Progenitor cell of endocrine pancreas (in vitro differentiated cells): ENCODE measurements at regions not wholly inside any gene's neighbourhood (a gene's known extent, or its start where the extent isn't known, plus 50 kb on each side); places are given as distances from the start of the nearest gene placed in this dataset.
"Not testable (repeated sequence)": the region's sequence is repeated elsewhere in the genome, so short reads cannot be mapped to it uniquely, and the experiment has no call there.

Experiments used
- DNase-seq: peaks from one replicate; pipeline ENCODE4 v3.0.0; 2021; ENCODE audit warnings: low spot score; ENCODE audit not compliant: unreplicated experiment
- H3K27ac Mint-ChIP-seq: 2 replicates; pipeline ENCODE4 v1.8.0; 2021; ENCODE audit warnings: mild to moderate bottlenecking, moderate library complexity, mixed read lengths
- H3K27me3 Mint-ChIP-seq: 2 replicates; pipeline ENCODE4 v1.8.0; 2021; ENCODE audit warnings: mixed read lengths
- H3K36me3 Mint-ChIP-seq: 2 replicates; pipeline ENCODE4 v1.8.0; 2022; ENCODE audit warnings: mixed read lengths; ENCODE audit not compliant: insufficient read depth
- H3K4me1 Mint-ChIP-seq: 2 replicates; pipeline ENCODE4 v1.8.0; 2021; ENCODE audit warnings: low read depth, mixed read lengths
- H3K4me3 Mint-ChIP-seq: 2 replicates; pipeline ENCODE4 v1.8.0; 2021; ENCODE audit warnings: low read depth, mild to moderate bottlenecking, moderate library complexity, mixed read lengths
- H3K9me3 Mint-ChIP-seq: 2 replicates; pipeline ENCODE4 v1.8.0; 2021; ENCODE audit warnings: low read depth, mixed read lengths
- TF ChIP-seq, protein P1 (sequence below): fragments of 200-600 bp; sonication (generic); IDR thresholded peaks from one replicate; pipeline ENCODE4 v1.5.0; 2021; ENCODE audit warnings: antibody characterized with exemption, mild to moderate bottlenecking; ENCODE audit not compliant: unreplicated experiment

GRCh38 chr1:3998086-3998485, 98.0 kb upstream of the C1orf174 start:
- Mint-ChIP-seq H3K4me3 (no peak overlapping the region), H3K9me3 (no peaks in the 10 kb centered on the region), H3K27me3 (peaks cover 24% of the 10 kb centered on the region), H3K36me3 (no peaks in the 10 kb centered on the region), H3K27ac (no peak overlapping the region), H3K4me1 (no peaks in the 10 kb centered on the region)
- TF ChIP-seq, protein P1, sequence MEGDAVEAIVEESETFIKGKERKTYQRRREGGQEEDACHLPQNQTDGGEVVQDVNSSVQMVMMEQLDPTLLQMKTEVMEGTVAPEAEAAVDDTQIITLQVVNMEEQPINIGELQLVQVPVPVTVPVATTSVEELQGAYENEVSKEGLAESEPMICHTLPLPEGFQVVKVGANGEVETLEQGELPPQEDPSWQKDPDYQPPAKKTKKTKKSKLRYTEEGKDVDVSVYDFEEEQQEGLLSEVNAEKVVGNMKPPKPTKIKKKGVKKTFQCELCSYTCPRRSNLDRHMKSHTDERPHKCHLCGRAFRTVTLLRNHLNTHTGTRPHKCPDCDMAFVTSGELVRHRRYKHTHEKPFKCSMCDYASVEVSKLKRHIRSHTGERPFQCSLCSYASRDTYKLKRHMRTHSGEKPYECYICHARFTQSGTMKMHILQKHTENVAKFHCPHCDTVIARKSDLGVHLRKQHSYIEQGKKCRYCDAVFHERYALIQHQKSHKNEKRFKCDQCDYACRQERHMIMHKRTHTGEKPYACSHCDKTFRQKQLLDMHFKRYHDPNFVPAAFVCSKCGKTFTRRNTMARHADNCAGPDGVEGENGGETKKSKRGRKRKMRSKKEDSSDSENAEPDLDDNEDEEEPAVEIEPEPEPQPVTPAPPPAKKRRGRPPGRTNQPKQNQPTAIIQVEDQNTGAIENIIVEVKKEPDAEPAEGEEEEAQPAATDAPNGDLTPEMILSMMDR = no peak
- DNase-seq = no peak

- not testable (repeated sequence) for H3K27ac Mint-ChIP-seq, DNase-seq, H3K36me3 Mint-ChIP-seq, H3K4me3 Mint-ChIP-seq, H3K4me1 Mint-ChIP-seq, H3K9me3 Mint-ChIP-seq
- H3K27me3 Mint-ChIP-seq = peaks cover 20% of the 10 kb centered on the region
Measured at GRCh38 chr1:3999514-3999913, 99.4 kb upstream of the C1orf174 start.

DNA sequence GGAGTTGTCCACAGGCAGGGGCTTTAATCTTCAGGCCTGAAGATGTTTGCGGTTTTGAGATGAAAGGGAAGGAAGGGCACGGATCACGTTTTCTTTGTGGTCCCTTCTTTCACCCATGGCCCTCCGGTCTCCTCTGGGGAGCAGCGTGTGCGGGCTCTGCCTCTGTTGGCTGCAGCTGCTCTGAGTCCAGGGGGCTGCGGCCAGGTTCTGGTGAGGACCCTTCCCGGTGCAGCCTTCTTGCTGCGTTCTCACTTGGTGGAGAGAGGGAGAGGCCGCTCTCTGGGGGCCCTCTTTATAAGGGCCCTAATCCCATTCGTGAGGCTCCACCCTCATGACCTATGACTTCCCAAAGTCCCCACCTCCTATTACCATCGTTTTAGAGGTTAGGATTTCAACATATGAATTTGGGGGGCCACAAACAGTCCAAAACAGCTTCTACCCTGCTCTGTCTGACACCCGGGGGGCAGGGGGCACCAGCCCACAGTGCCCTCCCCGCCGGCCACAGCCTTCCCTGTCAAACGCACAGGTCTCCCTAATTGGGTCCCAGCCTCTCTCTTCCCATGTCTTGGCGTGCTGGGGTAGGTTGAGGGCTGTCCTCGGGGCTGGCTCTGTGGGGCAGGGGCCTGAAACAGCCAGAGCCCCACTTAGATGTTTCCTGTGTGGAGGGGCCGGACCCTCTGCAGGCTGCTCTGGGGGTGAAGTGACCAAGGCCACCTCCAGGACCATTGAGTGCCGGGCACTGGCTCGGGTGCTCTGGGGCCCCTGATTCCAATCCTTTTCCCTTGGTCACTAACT, 100.1 kb upstream of the C1orf174 start:
- TF ChIP-seq, protein P1 = no peak
- no peak overlapping the region for H3K4me3 Mint-ChIP-seq
- no peaks in the 10 kb centered on the region for H3K4me1 Mint-ChIP-seq
- H3K27ac Mint-ChIP-seq = no peak overlapping the region
- no peaks in the 10 kb centered on the region for H3K36me3 Mint-ChIP-seq
- no peaks in the 10 kb centered on the region for H3K9me3 Mint-ChIP-seq
- no peak for DNase-seq
- peaks cover 23% of the 10 kb centered on the region for H3K27me3 Mint-ChIP-seq

- H3K36me3 Mint-ChIP-seq = no peaks in the 10 kb centered on the region
- H3K4me1 Mint-ChIP-seq = no peaks in the 10 kb centered on the region
- no peak overlapping the region for H3K4me3 Mint-ChIP-seq
- no peak overlapping the region for H3K27ac Mint-ChIP-seq
- H3K9me3 Mint-ChIP-seq = no peaks in the 10 kb centered on the region
- H3K27me3 Mint-ChIP-seq = peaks cover 25% of the 10 kb centered on the region
- TF ChIP-seq, protein P1 = no peak
- DNase-seq = no peak
Measured at GRCh38 chr1:4000811-4001251, 100.8 kb upstream of the C1orf174 start.

GRCh38 chr1:4001461-4001860, 101.4 kb upstream of the C1orf174 start:
- DNase-seq = no peak
- Mint-ChIP-seq H3K9me3 (no peaks in the 10 kb centered on the region), H3K27me3 (peaks cover 24% of the 10 kb centered on the region), H3K4me1 (no peaks in the 10 kb centered on the region), H3K36me3 (no peaks in the 10 kb centered on the region), H3K4me3 (no peak overlapping the region), H3K27ac (no peak overlapping the region)
- TF ChIP-seq, protein P1 = no peak

- H3K36me3 Mint-ChIP-seq = no peaks in the 10 kb centered on the region
- TF ChIP-seq, protein P1 = no peak
- H3K9me3 Mint-ChIP-seq = no peaks in the 10 kb centered on the region
- H3K27me3 Mint-ChIP-seq = peaks cover 20% of the 10 kb centered on the region
- no peak overlapping the region for H3K27ac Mint-ChIP-seq
- H3K4me1 Mint-ChIP-seq = no peaks in the 10 kb centered on the region
- DNase-seq = no peak
- no peak overlapping the region for H3K4me3 Mint-ChIP-seq
Measured at GRCh38 chr1:4002061-4002521, 102.0 kb upstream of the C1orf174 start.
